ENCODE measurements at regions not wholly inside any gene's neighbourhood (a gene's known extent, or its start where the extent isn't known, plus 50 kb on each side); places are given as distances from the start of the nearest gene placed in this dataset.

GRCh38 chr1:30610917-30611316 is 112.5 kb downstream of the MATN1 start:
- TF ChIP-seq, protein P1, sequence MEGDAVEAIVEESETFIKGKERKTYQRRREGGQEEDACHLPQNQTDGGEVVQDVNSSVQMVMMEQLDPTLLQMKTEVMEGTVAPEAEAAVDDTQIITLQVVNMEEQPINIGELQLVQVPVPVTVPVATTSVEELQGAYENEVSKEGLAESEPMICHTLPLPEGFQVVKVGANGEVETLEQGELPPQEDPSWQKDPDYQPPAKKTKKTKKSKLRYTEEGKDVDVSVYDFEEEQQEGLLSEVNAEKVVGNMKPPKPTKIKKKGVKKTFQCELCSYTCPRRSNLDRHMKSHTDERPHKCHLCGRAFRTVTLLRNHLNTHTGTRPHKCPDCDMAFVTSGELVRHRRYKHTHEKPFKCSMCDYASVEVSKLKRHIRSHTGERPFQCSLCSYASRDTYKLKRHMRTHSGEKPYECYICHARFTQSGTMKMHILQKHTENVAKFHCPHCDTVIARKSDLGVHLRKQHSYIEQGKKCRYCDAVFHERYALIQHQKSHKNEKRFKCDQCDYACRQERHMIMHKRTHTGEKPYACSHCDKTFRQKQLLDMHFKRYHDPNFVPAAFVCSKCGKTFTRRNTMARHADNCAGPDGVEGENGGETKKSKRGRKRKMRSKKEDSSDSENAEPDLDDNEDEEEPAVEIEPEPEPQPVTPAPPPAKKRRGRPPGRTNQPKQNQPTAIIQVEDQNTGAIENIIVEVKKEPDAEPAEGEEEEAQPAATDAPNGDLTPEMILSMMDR (IDR thresholded peaks at IDR 0.05; ENCODE audit: borderline replicate concordance, insufficient read depth, low read depth, low read length): no peak
- no peak overlapping the region for H3K4me3 ChIP-seq (ENCODE audit: low read depth, low read length)

GRCh38 chr1:30609999-30610345 is 113.4 kb downstream of the MATN1 start:
- H3K4me3 ChIP-seq (ENCODE audit: low read depth, low read length): no peak overlapping the region
- TF ChIP-seq, protein P1 (IDR thresholded peaks at IDR 0.05; ENCODE audit: borderline replicate concordance, insufficient read depth, low read depth, low read length): no peak

DNA sequence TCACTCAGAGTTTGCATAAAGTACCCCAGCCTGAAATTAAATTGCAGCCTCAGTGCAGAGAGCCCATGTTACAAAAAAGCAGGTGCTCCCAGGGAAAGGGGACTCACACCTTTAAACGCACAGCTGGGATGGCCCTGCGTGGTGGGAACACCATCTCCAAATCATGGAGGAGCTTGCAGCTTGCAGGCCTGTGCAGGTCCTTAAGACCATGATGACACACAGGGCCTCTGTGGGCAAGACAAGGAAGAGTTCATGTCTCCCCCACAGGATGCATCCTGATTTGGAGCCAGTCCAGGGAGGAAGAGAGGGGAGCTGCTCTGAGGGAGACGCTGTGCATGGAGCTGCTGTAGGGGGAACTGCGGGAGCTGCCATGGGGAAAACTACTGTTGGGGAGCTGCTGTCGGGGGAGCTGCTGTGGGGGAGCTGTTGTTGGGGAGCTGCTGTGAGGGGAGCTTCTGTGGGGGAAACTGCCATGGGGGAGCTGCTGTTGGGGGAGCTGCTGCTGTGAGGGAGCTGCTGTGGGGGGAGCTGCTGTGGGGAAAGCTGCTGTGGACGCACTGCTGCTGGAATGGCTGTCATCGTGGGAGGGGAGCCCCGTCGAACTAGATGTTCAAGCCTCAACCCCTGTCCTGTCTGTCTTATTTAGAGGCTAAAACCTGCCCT is 113.9 kb downstream of the MATN1 start:
- TF ChIP-seq, protein P1 (IDR thresholded peaks at IDR 0.05; ENCODE audit: borderline replicate concordance, insufficient read depth, low read depth, low read length): no peak
- H3K4me3 ChIP-seq (ENCODE audit: low read depth, low read length): no peak overlapping the region

DNA sequence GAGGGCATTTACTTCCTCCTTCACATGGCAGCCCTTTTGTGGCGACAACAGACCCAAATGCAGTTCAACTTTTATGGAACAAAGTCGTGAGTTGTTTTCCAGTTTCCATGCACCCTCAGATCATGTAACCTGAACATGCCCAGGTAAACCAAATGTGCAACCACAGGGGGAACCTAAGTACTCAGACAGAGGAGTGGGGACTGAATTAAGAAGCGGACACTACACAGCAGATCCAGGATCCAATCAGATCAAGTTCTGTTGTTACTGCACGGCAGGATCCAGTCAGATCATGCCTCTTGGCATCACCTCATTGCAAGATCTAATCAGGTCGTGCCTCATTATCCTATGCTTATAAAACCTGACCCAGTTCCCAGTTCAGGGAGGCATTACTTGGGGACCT is 115.7 kb downstream of the MATN1 start:
- TF ChIP-seq, protein P1 (IDR thresholded peaks at IDR 0.05; ENCODE audit: borderline replicate concordance, insufficient read depth, low read depth, low read length): no peak

GRCh38 chr1:30606166-30606565 is 117.2 kb downstream of the MATN1 start:
- TF ChIP-seq, protein P1 (IDR thresholded peaks at IDR 0.05; ENCODE audit: borderline replicate concordance, insufficient read depth, low read depth, low read length): no peak
- no peak overlapping the region for H3K4me3 ChIP-seq (ENCODE audit: low read depth, low read length)

More for the DNA sequence above, 115.7 kb downstream of the MATN1 start:
- H3K4me3 ChIP-seq (ENCODE audit: low read depth, low read length): no peak overlapping the region

DNA sequence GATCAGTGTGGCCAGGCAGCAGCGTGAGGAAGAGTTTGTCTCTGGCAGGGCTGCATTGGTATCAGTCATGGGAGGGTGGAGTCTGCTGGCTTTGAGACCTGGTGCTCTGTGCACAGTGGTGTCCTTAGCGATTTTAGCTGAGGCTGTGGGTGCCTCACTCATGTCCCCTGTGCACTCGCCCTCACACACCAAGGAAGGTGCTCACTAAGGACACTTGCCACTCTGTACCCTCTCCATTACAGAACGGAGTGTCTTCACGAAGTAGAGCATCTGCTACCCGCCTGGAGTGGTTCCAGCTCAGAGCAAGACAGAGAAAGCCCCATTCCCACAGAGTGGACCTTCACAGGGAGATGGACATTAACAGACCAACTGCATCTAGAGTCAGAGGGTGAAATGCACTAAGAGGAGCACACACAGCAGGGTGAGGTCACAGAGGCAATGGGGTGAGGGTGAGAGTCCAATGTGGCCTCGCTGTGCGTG is 117.9 kb downstream of the MATN1 start:
- TF ChIP-seq, protein P1 (IDR thresholded peaks at IDR 0.05; ENCODE audit: borderline replicate concordance, insufficient read depth, low read depth, low read length): no peak
- no peak overlapping the region for H3K4me3 ChIP-seq (ENCODE audit: low read depth, low read length)

GRCh38 chr1:30604801-30605440 is 118.5 kb downstream of the MATN1 start:
- TF ChIP-seq, protein P1 (IDR thresholded peaks at IDR 0.05; ENCODE audit: borderline replicate concordance, insufficient read depth, low read depth, low read length): no peak

More at GRCh38 chr1:30604801-30605440, 118.5 kb downstream of the MATN1 start:
- H3K4me3 ChIP-seq (ENCODE audit: low read depth, low read length): no peak overlapping the region

Data from GM12875 (cell line).